ENCODE measurements at regions not wholly inside any gene's neighbourhood (a gene's known extent, or its start where the extent isn't known, plus 50 kb on each side); places are given as distances from the start of the nearest gene placed in this dataset.

DNA sequence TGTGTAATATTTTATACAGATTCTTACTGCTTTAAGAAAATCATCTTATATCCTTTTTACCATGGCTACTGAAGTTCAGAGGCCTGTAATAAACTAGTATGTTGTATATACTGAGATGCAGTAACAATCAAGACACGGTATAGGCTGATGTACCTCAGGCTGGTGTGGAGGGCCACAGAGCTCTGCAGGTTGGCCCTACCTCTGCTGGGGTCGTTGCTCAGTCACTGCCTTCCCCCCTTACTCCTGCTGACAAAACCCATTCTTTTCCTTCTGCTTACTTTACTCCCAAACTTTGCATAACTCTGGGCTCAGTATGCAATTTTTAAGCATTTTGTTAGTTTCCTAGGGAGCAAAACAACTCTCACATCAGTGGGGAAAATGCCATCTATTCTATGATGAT lies 200.1 kb upstream of the FOXP2 start:
- Histone ChIP-seq H4K20me1 (ENCODE audit: insufficient read depth) (no peaks in the 10 kb centered on the region), H3K36me3 (ENCODE audit: control insufficient read depth in 1 of 2, insufficient read depth in 2 of 2, low read length in 2 of 2) (no peaks in the 10 kb centered on the region), H2AFZ (ENCODE audit: low read depth, low read length, poor library complexity, severe bottlenecking) (no peak overlapping the region), H3K9me3 (ENCODE audit: control insufficient read depth in 1 of 2, insufficient read depth in 1 of 2, low read depth in 1 of 2, low read length in 2 of 2) (no peaks in the 10 kb centered on the region), H3K4me3 (replicated peaks in 1 of 2; ENCODE audit: low read depth in 1 of 2, low read length in 2 of 2) (no peak overlapping the region), H3K9me2 (ENCODE audit: insufficient read depth) (no peaks in the 10 kb centered on the region), H3K27me3 (ENCODE audit: insufficient read depth, low read length) (no peaks in the 10 kb centered on the region), H3K79me2 (ENCODE audit: insufficient read depth, low read length) (no peaks in the 10 kb centered on the region), H3K27ac (ENCODE audit: low read depth, low read length) (no peak overlapping the region), H3K4me2 (ENCODE audit: low read length) (no peak overlapping the region), H3K9ac (ENCODE audit: low read length) (no peak overlapping the region), H3K4me1 (ENCODE audit: control insufficient read depth in 1 of 2, insufficient read depth in 2 of 2, low read length in 2 of 2) (no peaks in the 10 kb centered on the region)
- ChIA-PET RAD21 (ENCODE audit: low non-redundant PET in 1 of 2, low total read pairs in 2 of 2, uncharacterized antibody in 2 of 2, unreplicated experiment in 2 of 2) (no interaction called here), POLR2A (no interaction called here), CTCF (no interaction called here)
- DNase-seq (ENCODE audit: low read depth, low spot score): no peak
- BruUV-seq (replicated peaks): no TSS peak
- no peak for TF ChIP-seq FOSL1 (IDR thresholded peaks at IDR 0.05; ENCODE audit: low read depth)
- TF ChIP-seq, protein P1, sequence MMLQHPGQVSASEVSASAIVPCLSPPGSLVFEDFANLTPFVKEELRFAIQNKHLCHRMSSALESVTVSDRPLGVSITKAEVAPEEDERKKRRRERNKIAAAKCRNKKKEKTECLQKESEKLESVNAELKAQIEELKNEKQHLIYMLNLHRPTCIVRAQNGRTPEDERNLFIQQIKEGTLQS (IDR thresholded peaks at IDR 0.05): no peak
- TF ChIP-seq RAD21 (IDR thresholded peaks at IDR 0.05; ENCODE audit: low read depth): no peak
- no peak for TF ChIP-seq MAX (IDR thresholded peaks at IDR 0.05)
- TF ChIP-seq SP1 (IDR thresholded peaks at IDR 0.05; ENCODE audit: low read depth): no peak
- no peak for TF ChIP-seq EZH2 (IDR thresholded peaks at IDR 0.05)
- no peak for TF ChIP-seq CEBPB (IDR thresholded peaks at IDR 0.05; ENCODE audit: low read depth)
- TF ChIP-seq TCF7L2 (IDR thresholded peaks at IDR 0.05; ENCODE audit: borderline replicate concordance, extremely low read depth, insufficient read depth, insufficient read length): no peak
- TF ChIP-seq ZFX (IDR thresholded peaks at IDR 0.05): no peak
- TF ChIP-seq, protein P2, sequence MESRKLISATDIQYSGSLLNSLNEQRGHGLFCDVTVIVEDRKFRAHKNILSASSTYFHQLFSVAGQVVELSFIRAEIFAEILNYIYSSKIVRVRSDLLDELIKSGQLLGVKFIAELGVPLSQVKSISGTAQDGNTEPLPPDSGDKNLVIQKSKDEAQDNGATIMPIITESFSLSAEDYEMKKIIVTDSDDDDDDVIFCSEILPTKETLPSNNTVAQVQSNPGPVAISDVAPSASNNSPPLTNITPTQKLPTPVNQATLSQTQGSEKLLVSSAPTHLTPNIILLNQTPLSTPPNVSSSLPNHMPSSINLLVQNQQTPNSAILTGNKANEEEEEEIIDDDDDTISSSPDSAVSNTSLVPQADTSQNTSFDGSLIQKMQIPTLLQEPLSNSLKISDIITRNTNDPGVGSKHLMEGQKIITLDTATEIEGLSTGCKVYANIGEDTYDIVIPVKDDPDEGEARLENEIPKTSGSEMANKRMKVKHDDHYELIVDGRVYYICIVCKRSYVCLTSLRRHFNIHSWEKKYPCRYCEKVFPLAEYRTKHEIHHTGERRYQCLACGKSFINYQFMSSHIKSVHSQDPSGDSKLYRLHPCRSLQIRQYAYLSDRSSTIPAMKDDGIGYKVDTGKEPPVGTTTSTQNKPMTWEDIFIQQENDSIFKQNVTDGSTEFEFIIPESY (IDR thresholded peaks at IDR 0.05; ENCODE audit: extremely low read depth, insufficient replicate concordance, low read length): no peak
- no peak for TF ChIP-seq POLR2A (IDR thresholded peaks at IDR 0.05; ENCODE audit: borderline replicate concordance, extremely low read depth, insufficient read depth, insufficient read length)
- TF ChIP-seq EZH2phosphoT487 (IDR thresholded peaks at IDR 0.05; ENCODE audit: borderline replicate concordance): no peak
- TF ChIP-seq CBX3 (IDR thresholded peaks at IDR 0.05; ENCODE audit: low read depth): no peak
- no peak for TF ChIP-seq EGR1 (IDR thresholded peaks at IDR 0.05; ENCODE audit: low read depth)
- intact Hi-C loops (cut with micrococcal nuclease): no loop called here
- no peak for ATAC-seq

Data from HCT116 (cell line).